ENCODE measurements at regions not wholly inside any gene's neighbourhood (a gene's known extent, or its start where the extent isn't known, plus 50 kb on each side); places are given as distances from the start of the nearest gene placed in this dataset.

- no peaks in the 10 kb centered on the region for H3K27me3 ChIP-seq (ENCODE audit: insufficient read depth, low read depth, low read length)
- no peaks in the 10 kb centered on the region for H3K36me3 ChIP-seq (ENCODE audit: insufficient read depth, low read length)
- H3K4me2 ChIP-seq (ENCODE audit: low read length): no peak overlapping the region
- H3K4me3 ChIP-seq (ENCODE audit: low read length): no peak overlapping the region
- no peak overlapping the region for H2AFZ ChIP-seq (ENCODE audit: low read depth, low read length)
- TF ChIP-seq RAD21 (conservative IDR thresholded peaks at IDR 0.05) (no peak), SMC3 (conservative IDR thresholded peaks at IDR 0.05; ENCODE audit: poor library complexity) (no peak), EZH2 (IDR thresholded peaks at IDR 0.05; ENCODE audit: borderline replicate concordance, insufficient read depth, low read length, poor library complexity, severe bottlenecking) (no peak), CTCF (IDR thresholded peaks at IDR 0.05; ENCODE audit: poor library complexity, severe bottlenecking) (no peak), EP300 (conservative IDR thresholded peaks at IDR 0.05; ENCODE audit: poor library complexity, severe bottlenecking) (no peak), TAF1 (IDR thresholded peaks at IDR 0.05; ENCODE audit: low read depth) (no peak), MXI1 (conservative IDR thresholded peaks at IDR 0.05; ENCODE audit: poor library complexity, severe bottlenecking) (no peak)
- no peaks in the 10 kb centered on the region for H3K9me3 ChIP-seq (ENCODE audit: low read length)
- H3K27ac ChIP-seq (ENCODE audit: low read length): no peak overlapping the region
- no peaks in the 10 kb centered on the region for H4K20me1 ChIP-seq (ENCODE audit: insufficient read depth)
- H3K79me2 ChIP-seq (replicated peaks; ENCODE audit: insufficient read depth, low read length): no peaks in the 10 kb centered on the region
- H3K9ac ChIP-seq (ENCODE audit: low read length): no peak overlapping the region
- H3F3A ChIP-seq (ENCODE audit: insufficient read depth, low read length, poor library complexity, severe bottlenecking): no peaks in the 10 kb centered on the region
- H3K9me2 ChIP-seq (ENCODE audit: insufficient read depth, low read length): no peaks in the 10 kb centered on the region
These were observed 383.6 kb downstream of the EPHA7 start for GRCh38 chr6:93035756-93036155.

GRCh38 chr6:93021235-93021915 lies 398.0 kb downstream of the EPHA7 start:
- Histone ChIP-seq H3K9me2 (ENCODE audit: insufficient read depth, low read length) (no peaks in the 10 kb centered on the region), H4K20me1 (ENCODE audit: insufficient read depth) (no peaks in the 10 kb centered on the region), H3K36me3 (ENCODE audit: insufficient read depth, low read length) (no peaks in the 10 kb centered on the region), H3K9me3 (ENCODE audit: low read length) (no peaks in the 10 kb centered on the region), H3K27me3 (ENCODE audit: insufficient read depth, low read depth, low read length) (no peaks in the 10 kb centered on the region), H2AFZ (ENCODE audit: low read depth, low read length) (no peak overlapping the region), H3K27ac (ENCODE audit: low read length) (no peak overlapping the region), H3K79me2 (replicated peaks; ENCODE audit: insufficient read depth, low read length) (no peaks in the 10 kb centered on the region), H3K9ac (ENCODE audit: low read length) (no peak overlapping the region), H3K4me2 (ENCODE audit: low read length) (no peak overlapping the region), H3K4me3 (ENCODE audit: low read length) (no peak overlapping the region), H3F3A (ENCODE audit: insufficient read depth, low read length, poor library complexity, severe bottlenecking) (no peaks in the 10 kb centered on the region)
- no peak for TF ChIP-seq REST (IDR thresholded peaks at IDR 0.05; ENCODE audit: borderline replicate concordance)
- TF ChIP-seq RAD21 (conservative IDR thresholded peaks at IDR 0.05): no peak
- TF ChIP-seq POLR2AphosphoS5 (IDR thresholded peaks at IDR 0.05): no peak
- TF ChIP-seq SMC3 (conservative IDR thresholded peaks at IDR 0.05; ENCODE audit: poor library complexity): no peak
- no peak for TF ChIP-seq CTCF (IDR thresholded peaks at IDR 0.05; ENCODE audit: poor library complexity, severe bottlenecking)
- no peak for TF ChIP-seq MXI1 (conservative IDR thresholded peaks at IDR 0.05; ENCODE audit: poor library complexity, severe bottlenecking)
- no peak for TF ChIP-seq TAF1 (IDR thresholded peaks at IDR 0.05; ENCODE audit: low read depth)
- no peak for TF ChIP-seq EP300 (conservative IDR thresholded peaks at IDR 0.05; ENCODE audit: poor library complexity, severe bottlenecking)
- no peak for TF ChIP-seq EZH2 (IDR thresholded peaks at IDR 0.05; ENCODE audit: borderline replicate concordance, insufficient read depth, low read length, poor library complexity, severe bottlenecking)
